DND-41 (cell line): ENCODE measurements at regions not wholly inside any gene's neighbourhood (a gene's known extent, or its start where the extent isn't known, plus 50 kb on each side); places are given as distances from the start of the nearest gene placed in this dataset.

Source experiments
- ATAC-seq: fragments of 200-7000 bp; cut with Tn5 transposase; 3 replicates; pipeline ENCODE4 v1.9.1; 2021; ENCODE audit warnings: low read depth; ENCODE audit not compliant: insufficient read depth
- DNase-seq: peaks from one replicate; pipeline ENCODE4 v3.0.0-alpha.2; 2020
- H2AFZ ChIP-seq: 2 replicates; pipeline ENCODE4 v1.6.0; 2012; ENCODE audit warnings: low read depth, low read length
- H3K27ac ChIP-seq: 2 replicates; pipeline ENCODE4 v1.5.1; 2012; ENCODE audit warnings: low read length, inconsistent platforms
- H3K27me3 ChIP-seq: fragments of 200-600 bp; sonication (generic); 2 replicates; pipeline ENCODE4 v1.6.0; 2012; ENCODE audit warnings: low read length, mild to moderate bottlenecking, inconsistent platforms; ENCODE audit not compliant: insufficient read depth, poor library complexity
- H3K36me3 ChIP-seq: 2 replicates; pipeline ENCODE4 v1.5.1; 2012; ENCODE audit warnings: low read length, inconsistent platforms; ENCODE audit not compliant: insufficient read depth
- H3K4me1 ChIP-seq: 2 replicates; pipeline ENCODE4 v1.5.1; 2012; ENCODE audit warnings: mild to moderate bottlenecking, low read length; ENCODE audit not compliant: insufficient read depth
- H3K4me2 ChIP-seq: 2 replicates; pipeline ENCODE4 v1.6.0; 2012; ENCODE audit warnings: mild to moderate bottlenecking, moderate library complexity, low read length, inconsistent platforms; ENCODE audit not compliant: insufficient read depth
- H3K4me3 ChIP-seq, 2 experiments: fragments of 200-600 bp in 1 of 2; shearing (Covaris generic) in 1 of 2; 2 replicates each; pipeline ENCODE4 v1.5.1; 2012 to 2016; ENCODE audit warnings: inconsistent platforms in 2 of 2, low read length in 2 of 2, mild to moderate bottlenecking in 2 of 2, low read depth in 1 of 2, moderate library complexity in 1 of 2
- H3K79me2 ChIP-seq: 2 replicates; pipeline ENCODE4 v1.6.0; 2012; ENCODE audit warnings: low read length, inconsistent platforms; ENCODE audit not compliant: insufficient read depth
- H3K9ac ChIP-seq: 2 replicates; pipeline ENCODE4 v1.6.0; 2012; ENCODE audit warnings: low read depth, mild to moderate bottlenecking, inconsistent platforms, low read length, moderate library complexity
- H3K9me3 ChIP-seq: 2 replicates; pipeline ENCODE4 v1.5.1; 2012; ENCODE audit warnings: low read length, moderate library complexity, mild to moderate bottlenecking, inconsistent platforms; ENCODE audit not compliant: insufficient read depth, severe bottlenecking
- H4K20me1 ChIP-seq: 2 replicates; pipeline ENCODE4 v1.6.0; 2012; ENCODE audit warnings: low read length; ENCODE audit not compliant: insufficient read depth
- CTCF ChIP-seq: IDR thresholded peaks from 2 replicates; pipeline ENCODE4 v1.5.1; 2012; ENCODE audit warnings: borderline replicate concordance, low read length, moderate library complexity, mild to moderate bottlenecking; ENCODE audit not compliant: poor library complexity, severe bottlenecking; ENCODE audit errors: extremely low read depth
- EZH2 ChIP-seq: IDR thresholded peaks from 3 replicates; pipeline ENCODE4 v1.6.1; 2012; ENCODE audit warnings: borderline replicate concordance, low read depth, mild to moderate bottlenecking, moderate library complexity, low read length, inconsistent platforms; ENCODE audit not compliant: severe bottlenecking

- no peak overlapping the region for H3K27ac ChIP-seq
- H3K27me3 ChIP-seq = no peaks in the 10 kb centered on the region
- H3K9ac ChIP-seq = no peak overlapping the region
- no peaks in the 10 kb centered on the region for H3K36me3 ChIP-seq
- TF ChIP-seq CTCF (no peak), EZH2 (no peak)
- no peaks in the 10 kb centered on the region for H4K20me1 ChIP-seq
- H3K4me3 ChIP-seq = no peak overlapping the region
- no peak overlapping the region for H3K4me2 ChIP-seq
- no peaks in the 10 kb centered on the region for H3K4me1 ChIP-seq
- ATAC-seq (no peak), DNase-seq (no peak)
- no peaks in the 10 kb centered on the region for H3K79me2 ChIP-seq
- no peaks in the 10 kb centered on the region for H3K9me3 ChIP-seq
- no peak overlapping the region for H2AFZ ChIP-seq
These were observed 116.9 kb downstream of the NR4A2 start for GRCh38 chr2:156215656-156216055.

DNA sequence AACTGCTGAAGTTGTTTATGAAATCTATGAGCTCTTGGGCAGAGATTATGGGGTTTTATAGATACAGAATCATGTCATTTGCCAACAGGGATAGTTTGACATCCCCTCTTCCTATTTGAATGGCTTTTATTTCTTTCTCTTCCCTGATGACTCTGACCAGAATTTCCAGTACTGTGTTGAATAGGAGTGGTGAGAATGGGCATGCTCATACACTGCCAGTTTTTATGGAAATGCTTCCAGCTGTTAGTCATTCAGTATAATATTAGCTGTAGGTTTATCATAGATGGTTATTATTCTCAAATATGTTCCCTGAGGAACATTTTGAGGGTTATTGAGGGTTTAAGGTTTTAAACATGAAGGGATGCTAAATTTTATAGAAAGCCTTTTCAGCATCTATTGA is 121.2 kb downstream of the NR4A2 start:
- Histone ChIP-seq H3K4me1 (no peaks in the 10 kb centered on the region), H3K9ac (no peak overlapping the region), H3K27me3 (no peaks in the 10 kb centered on the region), H4K20me1 (no peaks in the 10 kb centered on the region), H3K4me3 (no peak overlapping the region), H3K27ac (no peak overlapping the region), H3K4me2 (no peak overlapping the region), H3K79me2 (no peaks in the 10 kb centered on the region), H2AFZ (no peak overlapping the region), H3K9me3 (no peaks in the 10 kb centered on the region), H3K36me3 (no peaks in the 10 kb centered on the region)
- TF ChIP-seq CTCF (no peak), EZH2 (no peak)
- ATAC-seq (no peak), DNase-seq (no peak)

DNA sequence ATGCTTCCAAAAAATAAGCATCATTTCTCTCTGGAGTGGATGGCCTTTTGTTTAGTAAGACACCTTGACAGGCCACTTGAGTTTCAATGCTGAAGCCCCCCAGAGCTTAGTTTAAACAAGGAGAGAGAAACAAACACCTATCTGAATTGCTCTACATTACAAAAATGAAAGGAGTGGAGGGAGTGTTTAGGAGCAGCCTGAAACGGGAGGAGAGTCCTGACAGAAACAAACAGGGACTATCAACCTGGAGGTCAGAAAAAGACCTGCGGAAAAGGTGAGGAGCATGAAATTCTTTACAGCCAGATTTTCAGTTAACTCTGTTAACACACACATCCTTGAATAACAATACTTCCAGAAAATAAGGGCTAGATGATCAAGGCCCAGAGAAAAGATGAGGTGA is 126.2 kb downstream of the NR4A2 start:
- no peaks in the 10 kb centered on the region for H3K79me2 ChIP-seq
- TF ChIP-seq EZH2 = no peak
- no peak for TF ChIP-seq CTCF
- no peak overlapping the region for H3K9ac ChIP-seq
- no peaks in the 10 kb centered on the region for H3K4me1 ChIP-seq
- no peak overlapping the region for H3K4me3 ChIP-seq
- DNase-seq (no peak), ATAC-seq (no peak)
- H4K20me1 ChIP-seq = no peaks in the 10 kb centered on the region
- H3K9me3 ChIP-seq = no peaks in the 10 kb centered on the region
- H3K27me3 ChIP-seq = no peaks in the 10 kb centered on the region
- H3K36me3 ChIP-seq = no peaks in the 10 kb centered on the region
- H3K4me2 ChIP-seq = no peak overlapping the region
- no peak overlapping the region for H2AFZ ChIP-seq
- H3K27ac ChIP-seq = no peak overlapping the region

DNA sequence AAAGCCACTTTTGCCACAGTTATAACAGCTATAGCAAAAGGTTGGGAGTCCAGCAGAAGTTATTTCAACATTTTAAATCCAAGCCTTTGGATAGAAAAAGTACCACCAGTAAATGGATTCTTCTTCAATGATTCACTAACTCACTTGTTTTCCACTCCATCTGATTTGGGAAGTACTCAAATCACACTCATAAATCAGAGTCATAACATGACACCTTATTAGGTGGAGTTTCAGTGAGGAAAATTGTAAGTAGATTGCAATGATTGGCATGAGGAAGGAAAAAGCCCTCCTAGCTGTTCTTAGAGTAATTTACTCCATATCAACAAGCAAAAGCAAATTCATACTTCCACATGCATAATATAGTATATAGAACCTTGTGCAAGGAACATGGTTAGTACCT is 132.9 kb downstream of the NR4A2 start:
- DNase-seq (no peak), ATAC-seq (no peak)
- no peak overlapping the region for H3K4me3 ChIP-seq

More for the DNA sequence above, 132.9 kb downstream of the NR4A2 start:
- Histone ChIP-seq H2AFZ (no peak overlapping the region), H3K36me3 (no peaks in the 10 kb centered on the region), H3K4me1 (no peaks in the 10 kb centered on the region), H3K79me2 (no peaks in the 10 kb centered on the region), H3K27me3 (no peaks in the 10 kb centered on the region), H3K4me2 (no peak overlapping the region), H4K20me1 (no peaks in the 10 kb centered on the region), H3K27ac (no peak overlapping the region), H3K9ac (no peak overlapping the region), H3K9me3 (no peaks in the 10 kb centered on the region)
- TF ChIP-seq EZH2 (no peak), CTCF (no peak)
